ENCODE measurements at regions not wholly inside any gene's neighbourhood (a gene's known extent, or its start where the extent isn't known, plus 50 kb on each side); places are given as distances from the start of the nearest gene placed in this dataset.

DNA sequence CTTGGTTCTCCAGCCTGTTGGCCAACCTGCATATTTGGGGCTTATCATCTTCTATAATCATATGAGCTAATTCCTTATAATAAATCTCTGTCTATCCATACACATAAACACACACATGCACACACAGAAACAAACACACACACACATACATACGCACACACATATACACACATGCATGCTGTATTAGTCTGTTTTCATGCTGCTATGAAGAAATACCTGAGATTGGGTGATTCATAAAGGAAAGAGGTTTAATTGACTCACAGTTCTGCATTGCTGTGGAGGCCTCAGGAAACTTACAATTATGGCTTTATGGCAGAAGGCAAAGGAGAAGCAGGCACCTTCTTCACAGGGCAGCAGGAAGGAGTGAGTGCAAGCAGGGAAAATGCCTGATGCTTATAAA lies 707.4 kb upstream of the CDH2 start:
- TF ChIP-seq GATA3 (IDR thresholded peaks at IDR 0.05; ENCODE audit: low read depth, low read length) (no peak), GATA2 (IDR thresholded peaks at IDR 0.05; ENCODE audit: low read depth, low read length) (no peak)

Measured in SH-SY5Y (cell line).